ENCODE measurements at regions not wholly inside any gene's neighbourhood (a gene's known extent, or its start where the extent isn't known, plus 50 kb on each side); places are given as distances from the start of the nearest gene placed in this dataset.

DNA sequence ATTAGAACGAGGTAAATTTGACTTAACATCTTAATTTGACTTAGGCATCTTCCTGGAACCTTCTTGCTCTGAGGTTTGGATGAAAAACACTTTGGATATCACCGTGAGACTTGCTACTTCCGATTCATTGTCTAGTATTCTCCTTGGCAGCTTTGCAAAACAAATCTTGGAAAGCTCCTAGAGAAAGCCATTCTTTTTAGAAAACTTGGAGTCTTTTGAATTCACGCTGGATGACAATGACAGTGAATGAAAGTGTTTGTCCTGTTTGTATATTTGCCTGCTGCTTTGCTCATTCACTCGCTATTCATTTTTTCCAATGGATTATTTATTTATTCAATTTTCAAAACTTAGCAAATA lies 222.1 kb upstream of the HMGA2 start:
- POLR2A ChIA-PET, result interaction anchor here (0.6 to 2.7 kb wide), 13 partner anchors 18 to 296 kb away, joined by 3 to 13 read pairs (median 4); partner anchors contain the start of gene HMGA2

DNA sequence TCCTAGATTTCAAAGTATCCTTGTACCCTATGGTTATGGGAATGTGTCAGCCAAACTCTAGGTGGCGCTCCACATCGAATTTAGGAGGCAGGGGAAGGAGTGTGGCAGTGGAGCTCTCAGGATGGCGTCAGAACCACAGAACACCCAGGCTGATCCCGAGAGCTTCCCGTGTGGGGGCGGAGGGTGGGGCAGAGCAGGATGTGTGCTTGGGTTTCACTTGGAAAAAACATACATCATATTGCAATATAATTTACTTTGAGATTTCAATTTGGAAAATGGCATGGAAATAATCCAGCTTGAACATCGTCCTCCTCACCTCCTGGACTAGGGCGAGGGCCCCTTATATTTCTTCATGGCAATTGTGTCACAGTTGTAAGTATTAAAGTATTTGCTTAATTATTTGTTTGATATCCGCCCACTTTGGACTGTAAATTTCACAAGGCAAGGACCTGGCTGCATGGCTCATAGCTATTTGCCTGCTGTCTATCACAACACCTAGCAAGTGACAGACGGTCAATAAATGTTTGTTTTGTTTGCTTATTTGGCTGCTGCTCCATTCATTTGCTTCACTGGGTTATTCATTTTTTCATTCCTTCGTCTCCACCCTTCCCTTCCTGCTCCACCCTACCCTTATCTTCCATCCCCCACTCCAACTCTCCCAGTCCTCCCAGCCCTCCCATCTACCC lies 221.5 kb upstream of the HMGA2 start:
- Histone ChIP-seq H3K4me3 (ENCODE audit: low read depth, low read length) (peak overlapping the region; percentile 59), H3K27me3 (ENCODE audit: control insufficient read depth, insufficient read depth, low read length) (no peaks in the 10 kb centered on the region), H3K27ac (ENCODE audit: low read depth, low read length) (peak overlapping the region; percentile 83), H3K9me3 (ENCODE audit: control insufficient read depth, insufficient read depth, low read length) (no peaks in the 10 kb centered on the region)
- DNase-seq (ENCODE audit: low read depth, low spot score), result peak; percentile 87
- ChIA-PET CTCF (interaction anchor here (0.6 to 3.3 kb wide), 69 partner anchors 9 to 518 kb away, joined by 3 to 27 read pairs (median 4); no protein-coding TSS in a partner anchor), POLR2A (interaction anchor here (0.6 to 2.7 kb wide), 14 partner anchors 17 to 296 kb away, joined by 3 to 13 read pairs (median 4); partner anchors contain the start of gene HMGA2)
- TF ChIP-seq, protein P1, sequence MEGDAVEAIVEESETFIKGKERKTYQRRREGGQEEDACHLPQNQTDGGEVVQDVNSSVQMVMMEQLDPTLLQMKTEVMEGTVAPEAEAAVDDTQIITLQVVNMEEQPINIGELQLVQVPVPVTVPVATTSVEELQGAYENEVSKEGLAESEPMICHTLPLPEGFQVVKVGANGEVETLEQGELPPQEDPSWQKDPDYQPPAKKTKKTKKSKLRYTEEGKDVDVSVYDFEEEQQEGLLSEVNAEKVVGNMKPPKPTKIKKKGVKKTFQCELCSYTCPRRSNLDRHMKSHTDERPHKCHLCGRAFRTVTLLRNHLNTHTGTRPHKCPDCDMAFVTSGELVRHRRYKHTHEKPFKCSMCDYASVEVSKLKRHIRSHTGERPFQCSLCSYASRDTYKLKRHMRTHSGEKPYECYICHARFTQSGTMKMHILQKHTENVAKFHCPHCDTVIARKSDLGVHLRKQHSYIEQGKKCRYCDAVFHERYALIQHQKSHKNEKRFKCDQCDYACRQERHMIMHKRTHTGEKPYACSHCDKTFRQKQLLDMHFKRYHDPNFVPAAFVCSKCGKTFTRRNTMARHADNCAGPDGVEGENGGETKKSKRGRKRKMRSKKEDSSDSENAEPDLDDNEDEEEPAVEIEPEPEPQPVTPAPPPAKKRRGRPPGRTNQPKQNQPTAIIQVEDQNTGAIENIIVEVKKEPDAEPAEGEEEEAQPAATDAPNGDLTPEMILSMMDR (IDR thresholded peaks at IDR 0.05; ENCODE audit: low read depth, low read length), result peak; percentile 86

More for the DNA sequence above, 222.1 kb upstream of the HMGA2 start:
- no peak overlapping the region for H3K27ac ChIP-seq (ENCODE audit: low read depth, low read length)
- CTCF ChIA-PET, result interaction anchor here (0.6 to 3.3 kb wide), 59 partner anchors 8 to 518 kb away, joined by 3 to 27 read pairs (median 4); no protein-coding TSS in a partner anchor
- H3K9me3 ChIP-seq (ENCODE audit: control insufficient read depth, insufficient read depth, low read length), result no peaks in the 10 kb centered on the region
- H3K27me3 ChIP-seq (ENCODE audit: control insufficient read depth, insufficient read depth, low read length), result no peaks in the 10 kb centered on the region
- no peak overlapping the region for H3K4me3 ChIP-seq (ENCODE audit: low read depth, low read length)
- TF ChIP-seq, protein P1 (IDR thresholded peaks at IDR 0.05; ENCODE audit: low read depth, low read length), result no peak
- no peak for DNase-seq (ENCODE audit: low read depth, low spot score)

DNA sequence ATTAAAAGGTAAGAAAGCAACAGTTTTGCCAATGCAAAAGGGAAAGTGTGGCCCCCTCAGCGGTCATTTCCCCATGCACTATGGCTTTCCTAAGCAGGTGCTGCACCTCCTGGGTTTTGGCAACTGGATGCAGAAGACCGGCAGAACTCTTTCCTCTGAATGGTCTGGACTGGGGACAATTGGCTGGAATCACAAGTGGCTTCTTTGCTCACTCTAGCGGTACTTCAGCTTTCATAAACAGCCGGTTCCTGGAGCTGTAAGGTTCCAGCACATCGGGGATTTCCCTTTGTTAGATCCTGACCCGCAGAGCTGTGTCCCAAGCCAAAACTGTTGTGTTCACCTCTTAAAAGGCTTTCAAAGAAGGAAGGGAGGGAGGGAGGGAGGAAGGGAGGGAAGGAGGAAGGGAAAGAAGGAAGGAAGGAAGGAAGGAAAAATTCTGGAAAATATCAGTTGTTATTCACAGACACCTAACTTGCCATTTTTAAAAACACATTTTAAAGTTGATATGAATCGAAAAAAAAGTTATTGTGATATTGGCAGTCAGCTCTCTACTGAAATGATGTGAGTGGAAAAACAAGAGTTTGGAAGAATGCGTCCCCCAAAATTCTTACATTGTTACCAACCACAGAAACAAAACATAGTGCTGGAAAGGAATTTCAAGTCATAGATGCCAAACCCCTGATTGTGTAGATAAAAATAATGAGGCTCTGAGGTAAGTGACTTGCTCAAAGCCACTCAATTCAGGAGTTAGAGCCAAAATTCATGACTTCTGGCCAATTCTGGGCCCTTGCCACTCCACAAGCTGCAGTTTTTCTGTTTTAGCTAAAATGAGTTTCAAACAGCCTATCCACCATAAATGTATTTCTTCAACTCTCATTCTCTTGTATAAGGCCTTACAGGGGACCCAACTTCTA lies 220.6 kb upstream of the HMGA2 start:
- POLR2A ChIA-PET, result interaction anchor here (0.6 to 2.7 kb wide), 7 partner anchors 17 to 272 kb away, joined by 3 to 13 read pairs (median 6); no protein-coding TSS in a partner anchor
- H3K27me3 ChIP-seq (ENCODE audit: control insufficient read depth, insufficient read depth, low read length), result no peaks in the 10 kb centered on the region
- peak overlapping the region; percentile 59 for H3K4me3 ChIP-seq (ENCODE audit: low read depth, low read length)
- H3K27ac ChIP-seq (ENCODE audit: low read depth, low read length), result peak overlapping the region; percentile 89
- peak; percentile 59 for DNase-seq (ENCODE audit: low read depth, low spot score)
- TF ChIP-seq, protein P1 (IDR thresholded peaks at IDR 0.05; ENCODE audit: low read depth, low read length), result no peak
- CTCF ChIA-PET, result interaction anchor here (0.9 to 3.3 kb wide), 20 partner anchors 10 to 500 kb away, joined by 3 to 27 read pairs (median 6); no protein-coding TSS in a partner anchor
- H3K9me3 ChIP-seq (ENCODE audit: control insufficient read depth, insufficient read depth, low read length), result no peaks in the 10 kb centered on the region

DNA sequence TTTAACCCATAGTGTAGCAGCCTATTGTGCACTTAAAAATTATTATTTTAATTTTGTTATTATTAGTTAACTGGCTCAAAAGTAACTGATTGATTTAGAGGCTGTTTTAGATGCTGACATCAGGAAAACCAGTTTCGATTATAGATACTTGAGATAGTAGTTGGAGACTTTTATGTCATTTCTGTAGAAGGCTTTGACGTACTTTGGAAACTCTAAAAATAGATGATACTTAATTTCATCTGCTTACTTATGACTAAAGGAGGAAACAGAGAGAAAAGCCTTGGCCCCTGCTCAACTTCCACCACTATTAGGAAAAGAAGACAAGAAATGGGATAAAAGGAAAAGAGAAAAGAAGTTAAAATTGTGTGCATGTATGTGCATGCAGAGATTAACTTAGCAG lies 219.3 kb upstream of the HMGA2 start:
- H3K4me3 ChIP-seq (ENCODE audit: low read depth, low read length), result no peak overlapping the region
- no peaks in the 10 kb centered on the region for H3K9me3 ChIP-seq (ENCODE audit: control insufficient read depth, insufficient read depth, low read length)
- ChIA-PET CTCF (interaction anchor here (0.6 to 3.3 kb wide), 2 partner anchors 138 to 293 kb away, joined by 3 to 11 read pairs; no protein-coding TSS in a partner anchor), POLR2A (no interaction called here)
- no peaks in the 10 kb centered on the region for H3K27me3 ChIP-seq (ENCODE audit: control insufficient read depth, insufficient read depth, low read length)
- DNase-seq (ENCODE audit: low read depth, low spot score), result no peak
- H3K27ac ChIP-seq (ENCODE audit: low read depth, low read length), result no peak overlapping the region
- TF ChIP-seq, protein P1 (IDR thresholded peaks at IDR 0.05; ENCODE audit: low read depth, low read length), result no peak
